Embryonic facial prominence (tissue), 1 donor: ENCODE measurements at regions not wholly inside any gene's neighbourhood (a gene's known extent, or its start where the extent isn't known, plus 50 kb on each side); places are given as distances from the start of the nearest gene placed in this dataset.

ENCODE experiments used
- DNase-seq: peaks from one replicate; pipeline ENCODE4 v3.0.0-alpha.2; 2016; ENCODE audit errors: extremely low spot score

DNA sequence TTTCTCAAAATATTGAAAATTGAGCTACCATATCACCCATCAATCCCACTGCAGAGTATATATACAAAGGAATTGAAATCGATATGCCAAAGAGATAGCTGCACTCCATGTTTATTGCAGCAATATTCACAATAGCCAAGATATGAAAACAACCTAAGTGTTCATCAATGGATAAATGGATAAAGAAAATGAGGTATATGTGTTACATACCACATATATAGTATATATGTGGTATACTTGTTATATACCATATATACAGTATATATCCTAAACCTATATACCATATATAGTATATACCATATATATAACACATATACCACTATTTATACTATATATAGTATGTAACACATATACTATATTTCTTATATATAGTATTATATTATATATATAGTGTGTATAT is 313.3 kb downstream of the ZNF608 start:
- DNase-seq: no peak

DNA sequence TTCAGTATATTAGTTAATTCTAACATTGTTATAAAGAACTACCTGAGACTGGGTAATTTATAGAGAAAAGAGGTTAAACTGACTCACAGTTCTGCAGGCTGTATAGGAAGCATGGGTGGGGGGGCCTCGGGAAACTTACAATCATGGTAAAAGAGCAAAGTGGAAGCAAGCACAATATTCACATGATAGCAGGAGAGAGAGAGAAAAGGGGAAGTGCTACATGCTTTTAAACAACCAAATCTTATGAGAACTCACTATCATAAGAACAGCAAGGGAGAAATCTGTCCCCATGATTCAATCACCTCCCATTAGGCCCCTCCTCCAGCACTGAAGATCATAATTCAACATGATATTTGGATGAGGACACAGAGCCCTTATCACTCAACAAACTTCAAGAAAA is 324.9 kb downstream of the ZNF608 start:
- no peak for DNase-seq

DNA sequence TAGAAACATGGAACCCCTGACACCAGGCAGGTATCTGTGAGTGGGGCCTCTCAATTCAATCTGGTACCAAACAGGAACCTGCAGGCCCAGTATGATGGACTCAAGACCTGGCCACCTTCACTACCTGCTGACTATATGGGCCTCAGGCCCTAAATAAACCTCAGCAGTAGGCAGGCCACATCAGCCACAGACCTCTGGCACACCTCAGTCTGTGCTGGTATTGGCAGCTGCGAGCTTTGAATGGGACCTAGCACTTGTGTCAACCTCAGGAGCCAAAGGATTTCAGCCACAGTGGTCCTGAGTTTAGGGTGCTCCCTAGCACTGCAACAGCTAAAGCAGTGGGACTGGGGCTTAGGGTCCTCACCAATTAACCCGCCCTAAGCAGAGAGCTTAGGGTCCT is 325.5 kb downstream of the ZNF608 start:
- no peak for DNase-seq

DNA sequence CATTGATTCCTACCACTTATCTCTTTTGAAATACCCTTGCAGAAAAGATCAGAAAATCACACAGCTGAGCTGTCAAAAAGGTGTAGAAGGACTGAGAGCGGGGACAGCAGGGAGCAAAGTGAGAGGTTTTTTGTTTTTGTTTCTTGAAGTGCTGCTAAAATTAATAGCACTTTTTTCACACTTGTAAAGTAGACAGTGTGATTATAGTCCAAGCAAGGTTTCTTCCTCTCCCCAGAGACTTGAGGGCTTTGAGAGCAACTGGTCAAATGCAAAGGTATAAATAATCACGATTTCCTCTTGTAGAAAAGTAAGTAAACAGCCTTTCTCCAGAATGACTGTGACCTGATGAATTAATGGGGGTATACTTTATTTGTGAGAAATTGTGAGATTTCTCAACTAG is 326.9 kb downstream of the ZNF608 start:
- no peak for DNase-seq

DNA sequence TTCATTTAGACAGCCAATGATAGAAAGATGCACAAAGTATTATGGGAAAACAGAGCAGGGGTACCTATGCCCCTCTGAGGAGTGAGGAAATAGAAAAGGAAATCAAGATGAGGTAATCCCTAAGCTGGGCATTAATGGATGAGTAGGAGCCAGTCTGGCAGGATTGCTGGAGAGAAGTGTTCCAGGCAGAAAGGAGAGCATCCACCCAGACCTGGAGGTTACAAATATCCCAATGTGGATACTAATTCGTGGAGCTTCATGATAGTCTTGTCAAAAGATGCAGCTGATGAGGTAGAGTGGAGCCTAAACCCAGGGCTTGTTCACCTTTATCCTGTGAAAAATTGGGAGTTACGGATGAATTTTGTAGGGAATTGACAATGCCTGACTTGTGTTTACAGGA is 328.0 kb downstream of the ZNF608 start:
- DNase-seq: no peak

DNA sequence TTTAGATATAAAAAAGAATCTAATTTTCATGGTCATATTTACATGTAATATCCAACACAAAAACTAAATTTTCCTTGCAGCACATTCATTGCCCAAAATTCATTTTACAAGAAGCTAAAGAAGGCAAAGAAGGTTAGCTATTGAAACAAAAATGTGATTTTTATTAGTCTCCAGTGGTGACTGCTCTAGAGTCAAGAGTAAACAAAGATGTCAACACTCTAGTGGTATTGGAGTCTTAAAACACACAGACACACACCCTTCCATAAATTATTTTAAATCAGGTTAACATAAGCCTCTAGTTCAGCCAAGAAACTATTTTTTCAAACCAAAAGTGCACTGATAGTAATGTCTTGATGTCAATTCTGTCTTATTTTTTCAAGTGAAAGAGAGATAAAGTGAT is 329.2 kb downstream of the ZNF608 start:
- DNase-seq: no peak

DNA sequence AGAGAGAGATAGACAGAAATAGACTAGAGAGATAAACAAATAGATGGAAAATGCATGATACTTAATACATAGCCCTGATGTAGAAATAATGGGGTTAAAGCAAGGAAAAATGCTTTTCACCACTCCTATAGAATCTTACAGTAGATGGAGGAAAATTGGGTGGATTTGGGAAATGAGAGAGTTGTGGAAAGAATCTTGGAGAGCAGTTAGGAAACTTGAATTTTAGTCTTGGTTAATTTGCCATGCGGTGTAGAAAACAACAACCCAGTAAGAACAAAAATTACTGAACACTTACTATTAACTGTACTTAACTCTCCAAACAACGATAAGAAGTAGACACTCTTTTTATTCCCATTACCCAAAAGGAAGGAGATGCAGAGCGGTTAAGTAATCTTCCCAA is 329.8 kb downstream of the ZNF608 start:
- no peak for DNase-seq

DNA sequence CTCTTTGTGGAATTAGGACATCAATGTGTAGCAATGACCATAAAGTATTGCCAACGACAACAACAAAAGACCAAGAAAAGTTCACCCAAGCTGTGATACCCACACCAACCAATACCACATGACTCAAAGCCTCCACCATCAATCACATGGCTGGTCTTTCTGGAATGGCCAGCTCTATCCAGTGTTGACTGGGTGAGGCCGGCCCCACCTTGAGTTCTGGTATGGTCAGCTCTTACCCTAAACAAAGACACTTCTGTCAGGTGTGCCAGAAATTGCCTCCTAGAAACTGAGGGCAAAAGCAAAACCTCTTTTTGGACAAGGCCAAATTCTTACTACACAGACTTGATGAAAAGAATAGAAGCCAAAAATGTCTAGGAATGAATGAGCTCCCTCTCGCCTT is 331.5 kb downstream of the ZNF608 start:
- no peak for DNase-seq

DNA sequence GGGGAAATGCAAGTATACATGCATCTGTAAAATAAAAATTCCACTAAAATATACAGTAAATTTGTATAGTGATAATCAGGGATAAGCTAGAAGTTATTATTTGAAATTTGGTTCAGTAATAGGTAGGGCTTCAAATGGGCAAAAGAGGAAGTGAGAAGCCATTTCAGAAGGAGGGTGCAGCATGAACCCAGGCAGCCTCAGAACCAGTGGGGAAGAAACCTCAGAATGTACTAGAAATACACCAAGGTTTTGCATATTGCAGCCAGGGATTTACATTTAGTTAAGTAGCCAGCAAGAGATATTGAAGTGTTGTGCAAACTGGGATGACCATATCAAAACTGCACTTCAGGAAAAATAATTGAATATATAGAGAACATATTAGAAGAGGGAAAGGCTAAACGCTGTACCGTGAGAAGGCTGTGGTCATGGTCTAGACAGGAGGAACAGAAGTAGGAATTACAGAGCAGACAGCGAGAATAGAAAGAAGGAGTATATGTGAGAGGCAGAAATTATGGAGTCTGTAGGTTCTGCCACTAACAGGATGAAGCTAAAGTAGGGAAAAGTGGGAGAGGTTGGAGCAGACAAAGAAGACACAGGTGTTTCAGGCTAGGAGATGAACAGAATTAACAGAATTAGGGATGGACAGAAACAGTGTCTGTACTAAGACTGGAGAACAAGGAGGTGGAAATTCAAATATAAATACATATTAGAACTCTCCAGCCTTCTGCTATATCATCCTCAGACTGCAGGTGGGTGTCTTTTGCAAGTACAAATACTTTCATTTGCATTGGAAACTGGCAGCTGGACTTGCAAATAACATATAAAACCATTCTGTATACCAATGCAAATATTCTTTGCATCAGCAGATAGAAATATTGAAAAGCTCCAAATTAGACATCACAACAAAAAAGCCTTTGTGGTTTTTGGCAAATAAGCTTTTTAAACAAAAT is 335.6 kb downstream of the ZNF608 start:
- no peak for DNase-seq

DNA sequence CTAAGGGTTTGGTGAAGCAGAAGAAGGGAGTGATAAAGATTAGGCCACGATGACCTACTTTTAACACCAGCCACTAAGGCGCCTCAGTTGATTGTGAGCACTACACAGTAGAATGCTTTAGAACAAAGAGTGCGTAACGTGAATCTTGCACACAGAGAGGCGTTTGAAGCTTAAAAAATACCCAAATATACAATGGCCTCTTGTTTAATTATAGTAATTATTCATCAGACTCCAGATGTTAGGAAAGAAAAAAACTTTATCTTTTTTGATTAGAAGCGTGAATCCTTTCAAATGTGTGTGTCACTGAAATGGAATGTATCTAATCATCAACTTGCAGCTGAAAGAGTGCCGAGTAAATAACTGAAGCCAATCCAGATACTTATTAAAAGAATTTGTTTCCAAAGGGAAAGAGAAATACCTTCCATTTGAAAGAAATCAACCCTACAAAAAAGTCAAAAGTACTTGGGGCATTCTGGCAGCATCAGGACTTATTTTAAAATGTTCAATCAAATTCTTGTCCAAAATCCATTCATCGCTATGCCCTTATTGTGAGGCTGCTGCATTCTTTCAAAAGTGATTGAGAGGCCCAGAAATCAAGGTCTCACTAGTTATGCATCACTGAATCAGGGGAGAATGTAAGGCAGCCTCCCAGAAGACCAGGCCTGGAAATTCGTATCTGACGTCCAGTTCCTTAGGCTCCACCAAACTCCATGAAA is 337.5 kb downstream of the ZNF608 start:
- DNase-seq: no peak

DNA sequence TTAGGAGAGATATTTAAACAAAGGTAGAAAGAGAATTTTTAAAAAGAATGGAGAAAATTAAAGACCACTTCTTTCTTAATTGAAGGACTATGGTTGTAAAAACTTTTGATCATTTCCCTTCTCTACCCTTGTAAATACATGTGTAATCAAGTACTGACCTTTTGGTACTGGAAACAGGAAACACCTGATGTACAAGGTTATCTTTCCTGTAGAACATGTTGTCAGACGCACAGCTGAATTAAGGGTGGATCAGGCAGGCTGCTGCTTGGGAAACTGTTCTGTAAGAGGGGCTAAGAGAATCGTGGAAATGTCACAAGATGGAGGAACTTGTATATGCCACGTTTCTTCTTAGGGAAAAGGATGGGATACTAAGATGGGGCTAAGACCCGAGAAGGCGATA is 341.6 kb downstream of the ZNF608 start:
- no peak for DNase-seq

DNA sequence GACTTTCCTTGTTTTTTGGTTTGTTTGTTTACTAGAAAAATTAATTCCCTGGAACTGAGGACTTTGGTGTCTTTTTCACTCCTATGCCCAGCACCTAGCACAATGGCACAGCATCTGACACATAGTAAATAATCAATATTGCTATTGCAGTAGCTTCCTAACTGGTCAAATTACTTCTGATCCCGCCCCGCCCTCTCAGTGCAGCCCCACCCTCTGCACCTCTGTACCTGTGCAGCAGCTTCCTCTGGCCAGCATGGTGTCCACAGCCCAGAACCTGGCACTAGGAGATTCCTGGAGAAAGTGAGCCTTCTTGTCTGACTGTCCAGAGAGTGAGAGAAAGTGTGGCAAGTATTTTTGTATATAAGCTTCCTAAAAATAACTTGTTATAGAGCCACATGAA is 343.2 kb downstream of the ZNF608 start:
- DNase-seq: no peak

DNA sequence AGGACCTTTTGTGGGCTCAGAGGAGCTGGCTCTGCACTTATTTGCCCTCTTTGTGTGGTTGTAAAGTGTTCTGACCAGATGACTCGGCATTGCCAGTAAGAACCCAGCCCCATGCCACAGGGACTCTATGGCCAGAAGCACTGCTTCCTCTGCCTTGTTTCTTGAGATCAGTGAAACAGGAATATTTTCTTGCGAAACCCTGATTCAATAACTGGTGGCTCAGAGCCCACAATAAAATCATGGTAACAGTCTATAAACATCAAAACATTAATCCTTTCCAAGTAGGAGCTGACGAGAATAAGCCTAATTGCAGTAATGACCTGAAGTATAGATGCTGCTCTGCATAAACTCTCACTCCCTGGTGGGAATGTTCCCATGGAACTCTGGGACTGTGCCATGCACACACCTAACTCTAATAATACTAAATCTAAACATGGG is 344.3 kb downstream of the ZNF608 start:
- DNase-seq: no peak

DNA sequence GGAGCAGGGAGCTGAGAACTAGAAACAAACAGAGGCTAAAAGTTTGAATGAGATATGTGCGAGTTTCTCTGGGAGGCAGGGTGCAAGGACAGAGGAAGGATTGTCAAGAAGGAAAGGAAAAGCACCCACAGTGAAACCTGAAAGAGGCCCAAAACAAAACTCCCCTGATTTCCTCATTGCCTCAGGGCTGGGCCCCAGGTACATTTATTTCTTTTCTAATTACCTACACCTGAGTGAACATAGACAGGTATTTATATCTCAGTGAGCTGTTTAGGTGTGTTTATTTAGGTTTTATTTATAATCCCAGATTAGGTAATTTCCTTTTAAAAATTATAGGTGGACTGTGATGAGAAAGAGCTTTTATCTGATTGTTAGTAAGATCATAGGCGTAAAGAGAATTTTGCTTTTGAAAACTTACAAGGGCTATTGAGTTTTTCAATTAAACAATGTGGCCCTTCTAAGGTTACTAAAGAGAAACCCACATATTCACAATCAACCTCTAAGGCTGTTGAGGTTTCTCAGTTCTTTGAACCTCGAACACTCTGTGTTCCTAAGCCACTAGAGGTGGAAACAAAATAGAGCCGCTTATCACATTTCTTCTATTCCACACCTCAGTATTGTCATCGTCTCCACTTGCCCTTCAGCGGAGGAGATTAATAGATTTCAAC is 344.8 kb downstream of the ZNF608 start:
- no peak for DNase-seq

DNA sequence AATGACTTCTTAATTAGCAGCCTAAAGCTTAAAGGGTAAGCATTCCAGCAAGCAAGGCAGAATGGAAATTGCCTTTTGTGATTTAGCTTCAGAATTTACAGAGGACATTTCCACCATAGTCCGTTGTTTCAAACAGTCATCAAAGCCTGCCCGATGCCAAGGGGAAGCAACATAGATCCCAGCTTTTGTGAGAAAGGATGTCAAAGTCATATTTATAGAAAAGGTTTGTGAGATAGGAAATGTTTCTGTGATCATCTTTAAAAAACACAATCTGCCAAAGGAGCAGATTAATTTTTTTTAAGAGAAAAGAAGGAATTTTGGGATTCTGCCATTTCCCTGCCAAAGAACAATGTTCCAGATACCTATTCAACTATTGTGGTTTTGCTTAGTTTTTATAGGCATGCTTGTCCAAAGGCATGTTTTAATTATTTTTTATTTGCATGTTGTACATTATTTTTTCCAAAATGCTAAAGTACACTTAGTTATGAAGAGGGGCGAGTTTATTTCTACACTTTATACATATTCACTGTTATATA is 346.9 kb downstream of the ZNF608 start:
- DNase-seq: no peak

DNA sequence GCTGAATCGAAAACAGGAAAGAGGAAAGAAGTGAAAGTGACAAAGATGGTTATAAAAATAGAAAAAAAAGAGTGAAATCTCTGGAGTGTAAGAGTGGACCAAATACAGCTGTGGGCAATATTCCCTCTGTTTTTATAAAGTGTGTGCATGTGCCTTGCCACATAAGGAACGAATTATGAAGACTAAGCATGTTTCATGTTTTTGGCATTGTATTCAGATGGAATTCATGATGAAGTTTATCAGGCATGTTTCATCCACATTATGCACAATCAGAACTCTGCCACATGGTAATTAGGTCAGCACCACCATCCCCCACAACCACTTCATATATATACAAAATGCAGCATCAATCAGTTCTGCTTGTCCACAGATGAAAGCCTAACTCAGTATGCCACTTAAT is 348.0 kb downstream of the ZNF608 start:
- DNase-seq: peak; percentile 36

DNA sequence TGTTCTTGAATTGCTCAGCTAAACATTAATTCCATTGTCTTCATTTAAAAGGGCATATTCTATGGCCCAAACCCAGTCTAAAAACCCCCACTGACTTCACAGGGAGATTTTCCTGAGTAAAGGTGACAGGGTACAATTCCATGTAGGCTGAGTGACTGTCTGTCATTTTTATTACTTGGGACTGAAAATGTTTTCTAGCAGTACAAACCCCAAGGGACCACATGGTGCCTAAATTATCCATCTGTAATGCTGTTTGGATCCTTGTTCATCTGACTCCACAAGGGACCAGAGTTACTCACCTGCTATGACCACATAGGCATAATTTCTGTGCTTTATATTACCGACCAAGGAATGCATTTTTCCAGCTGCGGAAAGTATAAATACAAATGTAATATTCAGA is 349.1 kb downstream of the ZNF608 start:
- DNase-seq: no peak

DNA sequence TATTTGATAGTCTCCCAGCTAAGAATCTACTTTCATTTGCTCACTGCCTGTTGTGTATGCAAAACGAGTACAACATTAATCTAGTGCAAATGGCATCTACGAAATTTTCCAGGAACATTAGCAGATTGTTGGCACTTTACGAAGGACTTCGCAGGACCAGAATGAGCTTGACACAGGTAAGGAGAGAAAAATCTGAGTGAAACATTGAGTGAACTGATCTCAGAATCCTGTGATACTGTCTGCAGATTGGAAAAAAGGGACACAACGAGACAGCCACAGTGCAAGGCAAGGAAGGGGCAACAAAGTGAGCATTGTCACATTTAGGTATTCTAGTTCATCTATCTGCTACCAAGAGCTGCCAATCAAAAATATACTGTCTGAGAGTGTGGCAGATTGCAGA is 350.5 kb downstream of the ZNF608 start:
- no peak for DNase-seq

DNA sequence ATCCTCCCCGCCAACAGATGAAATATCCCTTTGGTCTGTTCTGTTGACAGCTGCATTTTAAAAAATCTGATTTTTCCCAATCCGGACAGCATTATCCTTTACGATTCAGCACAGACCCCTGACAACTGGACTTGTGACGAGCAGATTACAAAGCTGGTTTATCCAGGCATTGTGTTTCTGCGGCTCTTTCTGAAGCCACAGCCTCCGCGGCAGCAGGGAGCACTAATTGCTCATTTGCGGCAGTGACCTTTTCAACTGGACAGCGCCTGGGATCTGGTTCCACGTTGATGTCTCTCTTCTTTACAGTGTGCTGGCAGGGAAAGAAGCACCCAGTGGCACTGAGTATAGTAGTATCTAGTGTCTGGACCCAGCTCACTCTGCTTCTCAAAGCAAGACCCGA is 351.2 kb downstream of the ZNF608 start:
- no peak for DNase-seq

DNA sequence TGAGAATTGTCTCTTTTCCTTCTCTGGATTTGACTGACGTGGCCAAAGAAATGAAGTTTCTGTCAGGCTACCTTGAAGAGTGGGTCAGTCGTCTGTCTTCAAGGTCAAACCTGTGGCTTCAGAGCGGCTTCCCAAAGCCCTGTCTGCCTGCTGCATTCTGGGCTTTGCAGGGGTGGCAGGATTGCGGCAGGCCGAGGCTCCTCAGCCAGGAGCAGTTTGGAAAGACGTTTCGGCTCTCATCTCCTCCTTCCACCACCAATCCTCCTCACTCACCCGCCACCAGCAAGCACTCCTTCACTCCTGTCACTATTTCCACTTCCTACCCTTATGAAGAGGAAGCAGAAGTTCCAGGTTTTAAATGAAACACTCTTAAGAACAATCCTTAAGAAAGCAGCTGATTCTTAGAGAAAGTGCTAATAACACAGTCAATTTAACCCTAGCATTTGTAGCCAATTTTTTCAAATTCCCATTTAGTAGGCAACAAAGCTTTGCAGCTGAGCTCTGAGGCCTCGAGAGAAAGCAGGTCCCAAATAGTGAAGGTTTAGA is 351.7 kb downstream of the ZNF608 start:
- no peak for DNase-seq

DNA sequence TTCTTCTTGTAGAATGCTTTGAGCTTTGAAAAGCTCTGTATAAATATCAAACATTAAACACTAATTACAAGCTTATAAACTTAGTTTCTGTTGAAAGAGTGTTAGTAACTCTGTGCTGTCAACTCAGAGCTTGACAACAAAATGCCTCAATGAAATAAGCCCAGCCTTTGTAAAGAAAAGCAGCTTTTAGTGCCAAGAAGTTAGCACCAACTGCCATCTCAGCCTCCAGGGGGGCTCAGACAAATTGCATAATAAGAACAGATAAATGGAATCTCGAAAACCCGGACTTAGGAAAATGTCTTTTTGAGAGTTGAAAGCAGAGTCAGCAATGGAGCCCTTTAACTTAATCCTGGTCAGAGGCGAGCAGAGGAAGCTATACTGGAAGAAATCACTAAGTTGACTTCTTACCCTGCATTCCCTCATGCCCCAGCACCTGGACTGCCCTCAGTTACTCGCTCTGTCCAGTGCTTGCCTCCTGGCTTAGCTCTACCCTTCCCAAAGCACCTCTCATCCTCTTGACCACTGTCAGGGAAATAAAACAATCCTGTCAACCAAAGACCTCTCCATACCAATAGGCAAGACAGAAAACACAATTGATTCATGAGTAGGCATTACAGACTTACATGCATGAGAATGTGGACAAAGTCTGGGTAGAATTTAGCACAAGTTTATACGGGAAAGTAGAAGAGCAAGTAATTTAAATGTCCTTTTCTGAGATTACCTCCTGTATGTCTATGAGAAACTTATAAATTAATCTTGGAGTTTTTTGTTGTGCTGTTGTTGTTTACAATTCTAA is 352.7 kb downstream of the ZNF608 start:
- DNase-seq: no peak
